B cell (primary cell): ENCODE measurements at regions not wholly inside any gene's neighbourhood (a gene's known extent, or its start where the extent isn't known, plus 50 kb on each side); places are given as distances from the start of the nearest gene placed in this dataset.

Source experiments
- CTCF ChIP-seq: fragments of 200-600 bp; IDR thresholded peaks from one replicate; pipeline ENCODE4 v1.8.0; 2022; ENCODE audit warnings: antibody characterized with exemption, mild to moderate bottlenecking
- EZH2 ChIP-seq: IDR thresholded peaks from 2 replicates; pipeline ENCODE4 v1.6.1; 2012; ENCODE audit warnings: borderline replicate concordance, low read depth, mild to moderate bottlenecking, moderate library complexity, low read length; ENCODE audit not compliant: insufficient read depth, poor library complexity, severe bottlenecking

- TF ChIP-seq CTCF (no peak), EZH2 (no peak)
These were observed 296.6 kb upstream of the DIPK2B start for GRCh38 chrX:45497290-45497689.
